ENCODE measurements at regions not wholly inside any gene's neighbourhood (a gene's known extent, or its start where the extent isn't known, plus 50 kb on each side); places are given as distances from the start of the nearest gene placed in this dataset.

- Mint-ChIP-seq H3K27ac (no peak overlapping the region), H3K36me3 (ENCODE audit: low read depth) (no peaks in the 10 kb centered on the region), H3K27me3 (no peaks in the 10 kb centered on the region), H3K9me3 (ENCODE audit: low read depth) (no peaks in the 10 kb centered on the region), H3K4me3 (no peak overlapping the region), H3K4me1 (no peaks in the 10 kb centered on the region)
- ChIA-PET CTCF (no interaction called here), POLR2A (no interaction called here)
- ATAC-seq (no peak), DNase-seq (no peak)
- intact Hi-C loops (cut with DNase I, micrococcal nuclease) = no loop called here
These were observed 132.9 kb upstream of the RND3 start for GRCh38 chr2:150620416-150620815.

DNA sequence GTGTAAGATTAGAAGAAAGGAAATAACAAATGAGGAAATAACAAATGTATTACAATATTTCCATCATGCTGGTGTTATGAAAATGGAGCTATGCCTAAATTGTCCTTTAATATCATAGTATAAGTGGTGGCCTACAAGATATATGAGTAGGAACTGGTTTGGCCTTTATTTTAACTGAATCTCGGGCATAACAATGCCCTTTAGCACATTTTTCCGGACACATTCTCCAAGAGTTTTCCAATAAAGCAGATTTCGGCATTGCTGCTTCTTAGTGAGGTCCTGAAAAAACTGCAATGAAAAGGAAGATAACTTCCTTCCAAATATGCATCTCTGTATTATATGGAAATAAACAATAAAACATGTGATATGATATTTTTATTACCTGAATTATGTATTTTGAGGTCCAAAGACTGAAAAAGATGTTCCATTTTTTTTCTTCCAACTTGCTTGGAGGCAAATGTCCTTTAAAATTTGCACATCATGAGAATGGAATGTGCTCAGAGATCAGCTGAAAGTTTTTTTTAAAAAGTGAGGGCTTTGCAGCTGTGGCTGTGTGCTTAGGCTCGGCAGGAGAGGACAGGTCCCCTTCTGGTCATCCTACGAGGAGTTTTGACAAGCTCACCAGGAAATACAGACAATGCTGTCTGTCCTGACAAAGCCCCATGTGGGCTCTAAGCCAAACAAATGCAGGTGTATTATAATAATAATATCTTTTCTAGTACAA is 132.3 kb upstream of the RND3 start:
- intact Hi-C loops (cut with DNase I, micrococcal nuclease) = no loop called here
- Mint-ChIP-seq H3K9me3 (ENCODE audit: low read depth) (no peaks in the 10 kb centered on the region), H3K27ac (no peak overlapping the region), H3K36me3 (ENCODE audit: low read depth) (no peaks in the 10 kb centered on the region), H3K4me3 (no peak overlapping the region), H3K27me3 (no peaks in the 10 kb centered on the region), H3K4me1 (no peaks in the 10 kb centered on the region)
- ATAC-seq = no peak
- no peak for DNase-seq
- CTCF ChIA-PET = no interaction called here
- POLR2A ChIA-PET = no interaction called here

GRCh38 chr2:150618245-150618895 is 130.9 kb upstream of the RND3 start:
- no peaks in the 10 kb centered on the region for H3K4me1 Mint-ChIP-seq
- DNase-seq = no peak
- no peak overlapping the region for H3K27ac Mint-ChIP-seq
- no peaks in the 10 kb centered on the region for H3K36me3 Mint-ChIP-seq (ENCODE audit: low read depth)
- no peak for ATAC-seq
- no peaks in the 10 kb centered on the region for H3K9me3 Mint-ChIP-seq (ENCODE audit: low read depth)
- H3K27me3 Mint-ChIP-seq = no peaks in the 10 kb centered on the region
- H3K4me3 Mint-ChIP-seq = no peak overlapping the region
- intact Hi-C loops (cut with DNase I, micrococcal nuclease) = no loop called here
- ChIA-PET CTCF (no interaction called here), POLR2A (no interaction called here)

- no peak for ATAC-seq
- CTCF ChIA-PET = interaction anchor here (1.0 kb wide), 1 partner anchor 16 kb away, joined by 3 read pairs; no protein-coding TSS in a partner anchor
- Mint-ChIP-seq H3K4me1 (no peaks in the 10 kb centered on the region), H3K4me3 (no peak overlapping the region), H3K27me3 (peaks cover 2% of the 10 kb centered on the region), H3K27ac (no peak overlapping the region), H3K36me3 (ENCODE audit: low read depth) (no peaks in the 10 kb centered on the region), H3K9me3 (ENCODE audit: low read depth) (no peaks in the 10 kb centered on the region)
- POLR2A ChIA-PET = no interaction called here
- intact Hi-C loops (cut with DNase I, micrococcal nuclease) = no loop called here
- no peak for DNase-seq
These were observed 130.0 kb upstream of the RND3 start for GRCh38 chr2:150617351-150617978.

- CTCF ChIA-PET = no interaction called here
- no peaks in the 10 kb centered on the region for H3K4me1 Mint-ChIP-seq
- POLR2A ChIA-PET = no interaction called here
- no peak overlapping the region for H3K27ac Mint-ChIP-seq
- DNase-seq (no peak), ATAC-seq (no peak)
- intact Hi-C loops (cut with DNase I, micrococcal nuclease) = no loop called here
- peaks cover 4% of the 10 kb centered on the region for H3K27me3 Mint-ChIP-seq
- no peak overlapping the region for H3K4me3 Mint-ChIP-seq
- H3K36me3 Mint-ChIP-seq (ENCODE audit: low read depth) = no peaks in the 10 kb centered on the region
- H3K9me3 Mint-ChIP-seq (ENCODE audit: low read depth) = no peaks in the 10 kb centered on the region
These were observed 125.7 kb upstream of the RND3 start for GRCh38 chr2:150612957-150613710.

GRCh38 chr2:150610670-150611279 is 123.3 kb upstream of the RND3 start:
- Mint-ChIP-seq H3K9me3 (ENCODE audit: low read depth) (no peaks in the 10 kb centered on the region), H3K4me1 (no peaks in the 10 kb centered on the region), H3K36me3 (ENCODE audit: low read depth) (no peaks in the 10 kb centered on the region), H3K27ac (no peak overlapping the region), H3K27me3 (peaks cover 4% of the 10 kb centered on the region), H3K4me3 (no peak overlapping the region)
- POLR2A ChIA-PET = no interaction called here
- intact Hi-C loops (cut with DNase I, micrococcal nuclease) = loop anchor here (2.0 kb wide), 2 partner anchors 1014 to 1018 kb away; no protein-coding TSS in a partner anchor
- ATAC-seq = no peak
- CTCF ChIA-PET = no interaction called here
- DNase-seq = peak; percentile 8

- POLR2A ChIA-PET = no interaction called here
- intact Hi-C loops (cut with DNase I, micrococcal nuclease) = loop anchor here (2.0 kb wide), 2 partner anchors 1013 to 1017 kb away; no protein-coding TSS in a partner anchor
- Mint-ChIP-seq H3K4me1 (no peaks in the 10 kb centered on the region), H3K4me3 (no peak overlapping the region), H3K27ac (no peak overlapping the region), H3K27me3 (peaks cover 4% of the 10 kb centered on the region), H3K9me3 (ENCODE audit: low read depth) (no peaks in the 10 kb centered on the region), H3K36me3 (ENCODE audit: low read depth) (no peaks in the 10 kb centered on the region)
- no peak for ATAC-seq
- DNase-seq = no peak
- CTCF ChIA-PET = no interaction called here
These were observed 122.5 kb upstream of the RND3 start for GRCh38 chr2:150609831-150610582.

GRCh38 chr2:150608341-150608740 is 120.9 kb upstream of the RND3 start:
- no peak for ATAC-seq
- peaks cover 7% of the 10 kb centered on the region for H3K27me3 Mint-ChIP-seq
- no peak for DNase-seq
- H3K36me3 Mint-ChIP-seq (ENCODE audit: low read depth) = no peaks in the 10 kb centered on the region
- H3K9me3 Mint-ChIP-seq (ENCODE audit: low read depth) = no peaks in the 10 kb centered on the region
- no peak overlapping the region for H3K4me3 Mint-ChIP-seq
- H3K4me1 Mint-ChIP-seq = no peaks in the 10 kb centered on the region
- ChIA-PET CTCF (interaction anchor here (0.7 kb wide), 1 partner anchor 166 kb away, joined by 4 read pairs; no protein-coding TSS in a partner anchor), POLR2A (no interaction called here)
- no peak overlapping the region for H3K27ac Mint-ChIP-seq
- intact Hi-C loops (cut with DNase I, micrococcal nuclease) = no loop called here

DNA sequence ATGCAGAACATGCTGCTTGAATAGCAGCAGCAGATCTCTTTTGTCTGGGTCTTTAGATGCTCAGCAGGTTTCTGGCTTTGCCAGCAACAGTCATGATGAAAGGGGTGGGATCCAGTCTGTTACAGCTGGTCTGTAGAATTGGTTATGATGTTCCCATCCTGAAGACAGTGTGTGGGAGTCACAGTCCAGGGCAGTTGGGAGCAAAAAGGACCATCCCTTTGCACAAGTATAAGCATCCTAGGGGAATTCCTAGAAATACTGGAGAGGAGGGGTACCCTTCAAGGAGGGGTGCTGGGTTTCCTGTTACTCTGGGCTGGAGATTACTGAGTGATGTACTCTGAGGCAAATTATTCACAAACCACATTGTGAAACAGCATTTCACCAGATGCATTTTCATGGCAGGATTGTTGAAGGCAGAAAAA is 119.9 kb upstream of the RND3 start:
- ChIA-PET CTCF (no interaction called here), POLR2A (no interaction called here)
- intact Hi-C loops (cut with DNase I, micrococcal nuclease) = no loop called here
- no peak overlapping the region for H3K4me3 Mint-ChIP-seq
- peaks cover 4% of the 10 kb centered on the region for H3K27me3 Mint-ChIP-seq
- H3K27ac Mint-ChIP-seq = no peak overlapping the region
- no peaks in the 10 kb centered on the region for H3K4me1 Mint-ChIP-seq
- no peaks in the 10 kb centered on the region for H3K36me3 Mint-ChIP-seq (ENCODE audit: low read depth)
- ATAC-seq (no peak), DNase-seq (no peak)
- no peaks in the 10 kb centered on the region for H3K9me3 Mint-ChIP-seq (ENCODE audit: low read depth)

- no peaks in the 10 kb centered on the region for H3K9me3 Mint-ChIP-seq (ENCODE audit: low read depth)
- CTCF ChIA-PET = interaction anchor here (0.6 to 1.0 kb wide), 2 partner anchors 286 to 1009 kb away, joined by 3 read pairs; no protein-coding TSS in a partner anchor
- no peaks in the 10 kb centered on the region for H3K36me3 Mint-ChIP-seq (ENCODE audit: low read depth)
- DNase-seq (no peak), ATAC-seq (no peak)
- no peaks in the 10 kb centered on the region for H3K4me1 Mint-ChIP-seq
- H3K27ac Mint-ChIP-seq = no peak overlapping the region
- peaks cover 4% of the 10 kb centered on the region for H3K27me3 Mint-ChIP-seq
- intact Hi-C loops (cut with DNase I, micrococcal nuclease) = no loop called here
- POLR2A ChIA-PET = no interaction called here
- H3K4me3 Mint-ChIP-seq = no peak overlapping the region
These were observed 119.1 kb upstream of the RND3 start for GRCh38 chr2:150606380-150607060.

All from activated CD4-positive, alpha-beta T cell treated with anti-CD3 and anti-CD28 coated beads for 36 hours (primary cell).